Fibroblast of lung (primary cell): ENCODE measurements at regions not wholly inside any gene's neighbourhood (a gene's known extent, or its start where the extent isn't known, plus 50 kb on each side); places are given as distances from the start of the nearest gene placed in this dataset.

Experiments
- CTCF ChIP-seq, 2 donors: IDR thresholded peaks in 1 of 2; conservative IDR thresholded peaks in 1 of 2; 1 replicate in 1 of 2; 2 replicates in 1 of 2; pipeline ENCODE4 v1.5.1; 2011 to 2012; ENCODE audit warnings: low read length in 2 of 2, control low read depth in 1 of 2, inconsistent platforms in 1 of 2, low read depth in 1 of 2, mild to moderate bottlenecking in 1 of 2
- EZH2 ChIP-seq: IDR thresholded peaks from 2 replicates; pipeline ENCODE4 v1.5.1; 2012; ENCODE audit warnings: low read length, control low read depth, mild to moderate bottlenecking; ENCODE audit errors: missing control alignments

- TF ChIP-seq CTCF (conservative IDR thresholded peaks at IDR 0.05 in 1 of 2, IDR thresholded peaks at IDR 0.05 in 1 of 2; ENCODE audit: low read depth in 1 of 2, low read length in 2 of 2) (no peak), EZH2 (no peak)
Observed at GRCh38 chr12:86608638-86609037, 352.4 kb upstream of the MGAT4C start.
